HG03378 (cell line): ENCODE measurements at regions not wholly inside any gene's neighbourhood (a gene's known extent, or its start where the extent isn't known, plus 50 kb on each side); places are given as distances from the start of the nearest gene placed in this dataset.
"Not testable (repeated sequence)": the region's sequence is repeated elsewhere in the genome, so short reads cannot be mapped to it uniquely, and the experiment has no call there.

Source experiments
- ATAC-seq: cut with Tn5 transposase; IDR thresholded peaks from one replicate; pipeline ENCODE4 v1.9.1; 2021; ENCODE audit warnings: mild to moderate bottlenecking, moderate library complexity; ENCODE audit not compliant: unreplicated experiment

DNA sequence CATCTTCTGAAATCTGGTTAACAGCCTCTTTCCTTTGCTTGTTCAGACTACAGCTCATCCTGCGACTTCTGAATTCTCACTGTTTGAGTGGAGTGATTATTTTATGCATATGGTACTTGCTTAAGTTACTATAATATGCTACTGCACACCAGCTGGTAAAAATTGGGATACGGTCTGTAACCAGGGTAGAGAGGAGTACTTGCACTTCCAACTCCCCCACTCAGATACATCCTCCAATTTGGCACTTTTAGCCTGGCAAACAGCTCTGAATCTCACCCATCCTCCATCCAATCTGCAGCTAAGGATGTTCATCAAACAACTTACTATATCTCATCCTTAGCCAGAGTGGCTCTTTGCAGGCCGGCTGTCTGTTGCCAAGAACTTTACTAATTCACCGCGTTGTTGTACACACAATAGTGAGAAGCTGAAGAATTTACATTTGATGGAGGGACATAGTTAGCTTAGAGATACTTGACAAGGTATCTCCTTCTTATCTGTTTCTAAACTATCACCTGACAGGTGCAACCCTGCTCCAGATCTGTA, 1323.6 kb upstream of the ALCAM start:
- ATAC-seq: not testable (repeated sequence)

DNA sequence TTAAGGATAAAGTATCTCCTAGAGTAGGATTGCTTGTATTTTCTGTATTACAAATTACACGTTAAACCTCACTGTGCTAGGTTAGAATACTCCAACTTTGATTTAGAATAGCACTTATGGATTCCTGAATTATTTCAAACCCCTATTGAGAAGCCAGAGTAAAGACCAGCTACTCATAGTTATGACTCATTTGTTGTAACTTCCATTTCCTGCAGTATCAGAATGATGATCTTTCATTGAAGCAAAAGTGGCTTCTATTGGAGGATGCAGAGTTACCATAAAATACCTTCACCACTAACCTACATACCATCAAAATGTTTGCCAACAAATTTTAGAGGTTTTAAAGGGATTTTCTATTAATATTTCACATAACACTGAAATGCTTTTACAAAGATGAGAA, 1322.7 kb upstream of the ALCAM start:
- ATAC-seq: no peak

GRCh38 chr3:104066658-104067057, 1300.1 kb upstream of the ALCAM start:
- no peak for ATAC-seq

GRCh38 chr3:104069114-104069513, 1297.6 kb upstream of the ALCAM start:
- ATAC-seq: no peak

- ATAC-seq: no peak
Measured at GRCh38 chr3:104070906-104071305, 1295.8 kb upstream of the ALCAM start.

DNA sequence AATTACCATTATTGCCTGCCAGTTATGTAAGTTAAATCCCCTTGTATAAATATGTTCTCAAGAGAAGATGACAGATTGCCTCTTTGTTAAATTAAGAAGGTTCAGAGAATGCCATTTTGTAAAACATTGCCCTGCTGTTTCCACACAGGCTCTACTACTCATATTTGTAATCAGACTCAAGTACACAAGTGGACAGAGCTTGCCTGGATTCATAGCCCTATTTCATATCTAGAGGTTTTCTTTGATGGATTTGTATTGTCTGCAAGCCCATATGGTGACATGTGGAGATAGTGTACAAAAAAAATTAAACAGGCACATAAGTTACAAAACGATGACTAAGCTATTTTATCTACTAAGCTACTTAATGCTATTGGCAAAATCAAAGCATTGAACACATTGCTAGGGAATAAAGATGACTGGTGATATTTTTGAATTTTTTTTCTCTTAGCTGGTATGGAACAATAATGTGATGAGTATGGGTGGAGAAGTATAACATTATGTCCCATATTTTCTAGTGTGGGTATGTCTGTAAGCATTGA, 1286.6 kb upstream of the ALCAM start:
- no peak for ATAC-seq

- ATAC-seq: no peak
Measured at GRCh38 chr3:104088738-104089137, 1278.0 kb upstream of the ALCAM start.

GRCh38 chr3:104089987-104090386, 1276.7 kb upstream of the ALCAM start:
- not testable (repeated sequence) for ATAC-seq

DNA sequence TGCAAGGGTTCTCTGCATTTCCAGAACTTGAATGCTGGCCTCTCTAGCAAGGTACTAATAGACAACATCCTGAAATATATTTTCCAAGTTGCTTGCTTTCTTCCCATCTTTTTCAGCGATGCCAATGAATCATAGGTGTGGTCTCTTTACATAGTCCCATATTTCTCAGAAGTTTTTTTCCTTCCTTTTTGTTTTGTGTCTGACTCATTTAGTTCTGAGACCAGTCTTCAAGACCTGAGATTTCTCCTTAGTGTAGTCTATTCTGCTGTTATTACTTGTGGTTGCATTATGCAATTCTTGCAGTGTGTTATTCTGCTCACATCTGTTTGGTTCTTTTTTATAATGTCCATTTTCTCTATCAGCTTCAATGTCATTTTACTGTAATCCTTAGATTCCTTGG, 1265.0 kb upstream of the ALCAM start:
- ATAC-seq: no peak

GRCh38 chr3:104102386-104102785, 1264.3 kb upstream of the ALCAM start:
- ATAC-seq: peak; percentile 98

GRCh38 chr3:104106276-104106675, 1260.4 kb upstream of the ALCAM start:
- no peak for ATAC-seq

- ATAC-seq: no peak
Measured at GRCh38 chr3:104108522-104108921, 1258.2 kb upstream of the ALCAM start.

GRCh38 chr3:104126463-104126862, 1240.2 kb upstream of the ALCAM start:
- ATAC-seq: no peak

GRCh38 chr3:104126864-104127553, 1239.7 kb upstream of the ALCAM start:
- no peak for ATAC-seq

DNA sequence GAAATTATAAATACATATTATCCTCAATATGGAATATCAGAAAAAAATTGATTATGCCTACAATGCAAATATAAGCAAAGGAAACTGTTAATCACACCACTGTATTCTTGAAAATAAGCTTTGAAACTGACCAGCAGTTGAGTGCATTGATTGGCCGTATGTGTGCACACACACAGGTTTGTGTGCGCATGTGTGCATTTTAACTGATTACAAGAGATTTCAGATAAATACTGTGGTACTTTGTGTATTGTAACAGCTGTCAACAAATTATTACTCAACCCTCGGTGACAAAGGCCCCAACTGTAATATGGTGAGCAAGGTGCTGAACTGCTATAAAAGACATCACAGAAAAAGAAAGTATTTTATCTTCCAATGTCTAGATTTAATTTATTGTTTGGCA, 1238.9 kb upstream of the ALCAM start:
- ATAC-seq: no peak

GRCh38 chr3:104132566-104133403, 1233.9 kb upstream of the ALCAM start:
- ATAC-seq: no peak

DNA sequence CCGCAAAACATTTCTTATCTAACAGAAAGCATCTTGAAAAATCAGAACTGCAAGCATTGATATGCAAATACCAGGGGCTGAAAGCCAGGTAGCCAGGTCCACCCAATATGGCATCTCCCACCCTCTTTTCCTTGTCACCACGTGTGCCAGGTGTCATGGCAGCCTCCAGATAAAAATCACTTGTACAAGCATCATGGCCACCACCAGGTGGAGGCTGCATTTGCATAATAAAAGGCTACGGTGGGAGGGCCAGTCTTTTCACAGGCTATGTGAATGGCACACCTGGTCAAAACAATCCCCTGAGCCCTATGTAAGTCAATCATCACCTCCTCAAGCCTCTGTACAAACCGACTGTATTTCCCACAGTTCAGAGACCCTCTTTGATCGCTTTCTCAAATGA, 1233.1 kb upstream of the ALCAM start:
- no peak for ATAC-seq

- no peak for ATAC-seq
Measured at GRCh38 chr3:104137116-104137515, 1229.6 kb upstream of the ALCAM start.

DNA sequence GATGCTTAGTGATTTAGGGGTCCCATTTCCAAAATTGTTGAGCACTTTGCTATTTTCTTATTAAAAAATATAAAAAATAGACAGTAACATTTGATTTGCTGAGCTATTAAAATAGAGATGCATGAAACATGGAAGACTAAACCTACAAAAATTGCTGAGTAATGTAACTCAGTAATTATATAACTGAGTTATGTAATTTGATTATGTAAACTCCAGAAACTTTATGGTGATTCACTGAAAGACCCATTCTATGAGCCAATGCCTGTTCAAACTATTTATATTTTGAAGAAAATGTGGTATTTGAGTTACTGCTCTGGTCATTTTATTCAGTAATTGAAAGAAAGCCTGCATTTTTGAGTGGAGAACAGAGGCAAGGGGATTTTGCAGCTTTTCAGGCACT, 1221.5 kb upstream of the ALCAM start:
- ATAC-seq: no peak

DNA sequence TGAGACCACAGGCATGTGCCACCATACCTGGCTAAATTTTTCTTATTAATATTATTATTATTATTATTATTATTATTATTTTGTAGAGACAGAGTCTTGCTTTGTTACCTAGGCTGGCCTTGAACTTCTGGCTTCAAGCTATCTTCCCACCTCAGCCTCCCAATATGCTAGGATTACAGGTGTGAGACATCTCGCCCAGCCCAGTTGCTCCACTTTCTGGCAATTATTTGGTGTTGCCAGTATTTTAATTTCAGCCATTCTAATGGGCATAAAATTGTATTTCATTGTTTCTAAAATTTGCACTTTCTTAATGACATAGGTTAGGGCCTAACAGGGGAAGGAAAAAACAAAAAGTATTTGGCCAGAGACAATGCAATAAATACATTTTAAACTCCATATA, 1217.6 kb upstream of the ALCAM start:
- no peak for ATAC-seq

GRCh38 chr3:104150724-104151123, 1216.0 kb upstream of the ALCAM start:
- ATAC-seq: no peak

DNA sequence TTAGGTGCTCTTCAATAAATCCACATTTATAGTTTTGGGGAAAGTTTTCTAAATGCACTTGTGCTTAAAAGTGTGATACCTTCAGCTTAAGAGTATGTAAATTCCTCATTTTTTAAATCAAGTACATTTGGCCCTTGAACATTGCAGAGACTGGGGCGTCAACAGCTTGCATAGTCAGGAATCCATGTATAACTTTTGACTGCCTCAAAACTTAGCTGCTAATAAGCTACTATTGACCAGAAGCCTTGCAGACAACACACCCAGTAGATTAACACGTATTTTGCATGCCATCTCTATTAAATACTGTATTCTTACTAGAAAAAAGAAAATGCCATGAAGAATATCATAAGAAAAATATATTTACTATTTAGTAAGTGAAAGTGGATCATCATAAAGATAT, 1211.8 kb upstream of the ALCAM start:
- no peak for ATAC-seq
